ENCODE measurements at regions not wholly inside any gene's neighbourhood (a gene's known extent, or its start where the extent isn't known, plus 50 kb on each side); places are given as distances from the start of the nearest gene placed in this dataset.

- Mint-ChIP-seq H3K4me1 (no peaks in the 10 kb centered on the region), H3K36me3 (ENCODE audit: low read depth) (peaks cover 7% of the 10 kb centered on the region), H3K9me3 (peaks cover 19% of the 10 kb centered on the region), H3K4me3 (no peak overlapping the region), H3K27ac (no peak overlapping the region), H3K27me3 (ENCODE audit: insufficient read depth, low read depth, poor library complexity) (no peaks in the 10 kb centered on the region)
- ATAC-seq (no peak), DNase-seq (ENCODE audit: low spot score) (no peak)
- no peak overlapping the region for H2AFZ ChIP-seq
- H3K27me3 ChIP-seq (ENCODE audit: insufficient read depth) = no peaks in the 10 kb centered on the region
- no peak overlapping the region for H3K27ac ChIP-seq (ENCODE audit: low read depth)
- H3K4me3 ChIP-seq = no peak overlapping the region
- no peaks in the 10 kb centered on the region for H3F3A ChIP-seq (replicated peaks; ENCODE audit: low read depth)
- no peaks in the 10 kb centered on the region for H4K20me1 ChIP-seq (replicated peaks; ENCODE audit: insufficient read depth)
- no peaks in the 10 kb centered on the region for H3K9me2 ChIP-seq (ENCODE audit: insufficient read depth)
- no peak overlapping the region for H3K4me2 ChIP-seq
- TF ChIP-seq CREB1 (CRISPR knock-in tag; IDR thresholded peaks at IDR 0.05; ENCODE audit: low read depth) (no peak), ZNF462 (CRISPR knock-in tag; IDR thresholded peaks at IDR 0.05) (no peak), CTCF (conservative IDR thresholded peaks at IDR 0.05; ENCODE audit: low read depth in 2 of 2) (no peak), REST (IDR thresholded peaks at IDR 0.05; ENCODE audit: unreplicated experiment) (no peak), JUNB (IDR thresholded peaks at IDR 0.05; ENCODE audit: unreplicated experiment) (no peak), ETS1 (IDR thresholded peaks at IDR 0.05) (no peak), EZH2phosphoT487 (IDR thresholded peaks at IDR 0.05; ENCODE audit: unreplicated experiment) (no peak), ZNF114 (CRISPR knock-in tag; IDR thresholded peaks at IDR 0.05) (no peak), EZH2 (IDR thresholded peaks at IDR 0.05; ENCODE audit: low read depth, unreplicated experiment) (no peak), STAT1 (IDR thresholded peaks at IDR 0.05; ENCODE audit: unreplicated experiment) (no peak)
- no peaks in the 10 kb centered on the region for H3K36me3 ChIP-seq (ENCODE audit: insufficient read depth)
- H3K4me1 ChIP-seq (ENCODE audit: insufficient read depth) = no peaks in the 10 kb centered on the region
- no peaks in the 10 kb centered on the region for H3K79me2 ChIP-seq (replicated peaks; ENCODE audit: insufficient read depth)
These were observed 870.7 kb downstream of the LRRIQ3 start for GRCh38 chr1:73327180-73327793.

Measured in GM23338 (cell line).